NB4 (cell line): ENCODE measurements at regions not wholly inside any gene's neighbourhood (a gene's known extent, or its start where the extent isn't known, plus 50 kb on each side); places are given as distances from the start of the nearest gene placed in this dataset.

ENCODE experiments used
- DNase-seq: peaks from one replicate; pipeline ENCODE4 v3.0.0; 2010; ENCODE audit warnings: low read depth
- H3K4me3 ChIP-seq: one replicate; pipeline ENCODE4 v1.5.1; 2011; ENCODE audit warnings: mild to moderate bottlenecking, low read depth, low read length, moderate library complexity
- CTCF ChIP-seq: IDR thresholded peaks from one replicate; pipeline ENCODE4 v1.5.1; 2012; ENCODE audit warnings: low read depth, low read length
- MAX ChIP-seq: IDR thresholded peaks from 2 replicates; pipeline ENCODE4 v1.6.1; 2011; ENCODE audit warnings: low read depth, low read length
- MYC ChIP-seq: IDR thresholded peaks from 2 replicates; pipeline ENCODE4 v1.6.1; 2011; ENCODE audit warnings: low read depth, low read length
- POLR2A ChIP-seq: IDR thresholded peaks from 2 replicates; pipeline ENCODE4 v1.6.1; 2011; ENCODE audit warnings: mild to moderate bottlenecking; ENCODE audit not compliant: insufficient read length; ENCODE audit errors: extremely low read depth

GRCh38 chr10:128525936-128526335 lies 399.7 kb upstream of the MKI67 start:
- no peak for DNase-seq
- no peak overlapping the region for H3K4me3 ChIP-seq
- TF ChIP-seq MYC (no peak), POLR2A (no peak), CTCF (no peak), MAX (no peak)

GRCh38 chr10:128526791-128527375 lies 400.7 kb upstream of the MKI67 start:
- H3K4me3 ChIP-seq = no peak overlapping the region
- DNase-seq = no peak
- TF ChIP-seq CTCF (no peak), MAX (no peak), MYC (no peak), POLR2A (no peak)

GRCh38 chr10:128527711-128528110 lies 401.5 kb upstream of the MKI67 start:
- TF ChIP-seq CTCF (no peak), POLR2A (no peak), MAX (no peak), MYC (no peak)
- no peak overlapping the region for H3K4me3 ChIP-seq
- no peak for DNase-seq

GRCh38 chr10:128528167-128528566 lies 401.9 kb upstream of the MKI67 start:
- no peak for DNase-seq
- TF ChIP-seq CTCF (no peak), MYC (no peak), POLR2A (no peak), MAX (no peak)
- H3K4me3 ChIP-seq = no peak overlapping the region

GRCh38 chr10:128528781-128529180 lies 402.6 kb upstream of the MKI67 start:
- no peak overlapping the region for H3K4me3 ChIP-seq
- no peak for DNase-seq
- TF ChIP-seq POLR2A = no peak

GRCh38 chr10:128529225-128529624 lies 403.0 kb upstream of the MKI67 start:
- no peak overlapping the region for H3K4me3 ChIP-seq
- TF ChIP-seq CTCF (no peak), MAX (no peak), POLR2A (no peak), MYC (no peak)
- no peak for DNase-seq
